ENCODE measurements at regions not wholly inside any gene's neighbourhood (a gene's known extent, or its start where the extent isn't known, plus 50 kb on each side); places are given as distances from the start of the nearest gene placed in this dataset.

DNA sequence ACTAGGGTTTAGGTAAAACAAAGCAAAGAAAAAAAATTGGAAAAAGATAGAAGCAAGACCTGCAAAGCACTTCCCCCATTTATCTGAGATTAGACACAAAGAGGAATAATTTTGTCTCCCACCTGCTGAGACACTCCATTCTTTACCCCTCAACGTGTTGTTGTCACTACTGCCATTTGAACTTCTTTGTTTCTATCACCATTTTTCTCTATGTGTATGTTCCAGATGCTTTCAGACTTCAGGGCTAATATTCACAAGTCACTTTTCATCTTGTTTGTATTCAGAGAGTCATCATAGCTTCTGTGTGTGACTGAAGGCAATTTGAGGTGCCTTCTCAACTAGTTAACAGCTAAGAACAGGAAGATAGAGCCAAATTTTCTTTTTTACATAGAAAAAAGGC lies 512.5 kb downstream of the TBC1D4 start:
- TF ChIP-seq CTCF (IDR thresholded peaks at IDR 0.05) (no peak), POLR2AphosphoS5 (IDR thresholded peaks at IDR 0.05) (no peak)
